NCI-H1048 (cell line): ENCODE measurements at regions not wholly inside any gene's neighbourhood (a gene's known extent, or its start where the extent isn't known, plus 50 kb on each side); places are given as distances from the start of the nearest gene placed in this dataset.

Experiments used
- DNase-seq: peaks from one replicate; lab custom pipeline; 2025; lab: John Stamatoyannopoulos, UW

DNA sequence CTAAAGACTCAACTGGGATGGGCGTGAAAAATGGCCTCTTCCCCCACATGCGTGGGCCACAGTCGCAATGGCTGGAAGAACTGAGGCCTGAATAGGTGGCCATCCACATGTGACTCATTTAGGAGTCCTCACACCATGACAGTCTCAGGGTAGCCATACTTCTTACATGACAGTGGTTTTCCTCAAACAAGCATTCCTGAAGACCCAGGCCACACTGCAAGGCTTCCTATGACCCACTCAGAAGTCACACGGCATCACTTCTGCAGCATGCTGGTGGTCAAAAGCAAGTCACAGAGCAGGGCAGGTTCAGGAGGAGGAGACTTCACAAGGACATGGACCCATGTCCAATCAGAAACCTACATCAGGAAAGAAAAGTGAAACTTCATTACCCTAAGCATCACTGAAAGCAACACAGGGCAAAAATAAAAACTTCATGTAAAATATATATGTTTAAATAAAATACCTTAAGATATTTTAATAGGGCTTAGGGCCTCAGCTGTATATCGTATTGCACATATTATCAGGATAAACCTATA, 257.1 kb downstream of the OPA1 start:
- no peak for DNase-seq

DNA sequence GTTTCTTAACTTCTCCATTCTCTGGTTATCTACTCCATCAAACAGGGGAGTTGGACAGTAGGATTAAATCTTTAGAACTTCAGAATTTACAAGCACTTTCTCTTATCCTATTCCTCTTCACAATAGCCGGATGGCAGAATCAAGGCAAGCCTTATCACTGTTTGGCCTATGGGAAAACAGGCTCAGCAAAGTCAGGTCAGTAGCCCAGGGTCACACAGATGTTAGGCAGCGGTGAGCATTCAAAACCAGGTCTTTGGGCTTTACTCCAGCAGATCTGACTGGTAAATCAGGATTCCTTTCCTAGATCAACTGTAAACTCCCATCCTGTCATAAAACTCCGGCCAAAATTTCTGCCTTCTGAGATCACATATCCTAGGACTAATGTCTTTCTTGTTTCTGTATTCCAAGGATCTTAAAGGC, 258.4 kb downstream of the OPA1 start:
- DNase-seq, result no peak

DNA sequence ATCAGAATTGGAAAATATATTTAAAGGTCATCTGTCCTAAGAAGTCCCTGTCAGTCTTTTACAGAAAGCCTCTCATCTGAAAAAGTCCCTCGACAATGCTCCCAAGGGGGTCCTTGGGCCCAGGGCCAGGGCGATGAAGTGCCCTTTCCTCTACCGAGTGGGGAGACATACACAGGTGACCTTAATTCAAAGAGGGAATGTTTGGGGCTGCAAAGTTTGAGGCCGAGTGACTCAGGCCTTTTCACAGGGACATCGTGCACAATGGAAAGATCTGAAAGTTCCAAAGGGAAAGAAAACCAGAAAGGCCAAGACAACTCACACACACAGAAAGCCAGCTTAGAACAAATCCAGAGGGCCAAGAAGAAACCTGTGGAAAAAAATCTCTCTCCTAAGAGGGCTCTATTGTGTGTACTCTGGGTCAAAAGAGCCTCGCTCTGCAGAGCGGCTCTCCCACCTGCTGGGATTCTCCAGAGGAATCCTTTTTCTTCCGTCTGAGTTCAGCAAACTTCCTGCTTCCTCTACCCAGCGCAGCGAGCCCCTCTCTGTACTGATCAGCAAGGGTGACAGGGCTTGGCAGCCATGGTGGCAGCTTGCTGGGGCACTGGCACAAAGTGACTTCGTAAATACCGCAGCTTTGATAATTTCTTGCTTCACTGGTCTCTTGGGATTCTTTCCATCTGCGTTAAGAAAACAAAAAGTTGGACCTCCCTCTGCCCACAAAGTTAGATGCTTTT, 259.1 kb downstream of the OPA1 start:
- DNase-seq, result no peak

DNA sequence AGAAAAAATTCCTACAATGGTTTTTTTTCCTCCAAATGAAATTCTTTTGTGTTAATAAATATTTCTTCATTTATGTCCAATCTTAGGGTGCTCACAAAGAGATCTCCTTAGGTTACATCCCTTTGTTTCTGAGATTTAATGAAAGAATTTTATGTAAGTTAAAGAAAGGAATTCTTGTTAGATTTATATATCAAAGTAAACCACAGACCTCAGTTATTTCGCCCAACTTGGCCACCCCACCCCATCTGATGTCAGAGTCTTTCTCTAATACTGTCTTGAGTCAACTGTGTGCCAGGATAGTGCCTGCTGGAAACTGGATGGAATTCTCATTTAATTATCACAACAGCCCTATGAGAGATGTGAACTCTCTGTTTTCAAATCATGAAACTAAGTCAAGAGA, 259.9 kb downstream of the OPA1 start:
- DNase-seq, result no peak

DNA sequence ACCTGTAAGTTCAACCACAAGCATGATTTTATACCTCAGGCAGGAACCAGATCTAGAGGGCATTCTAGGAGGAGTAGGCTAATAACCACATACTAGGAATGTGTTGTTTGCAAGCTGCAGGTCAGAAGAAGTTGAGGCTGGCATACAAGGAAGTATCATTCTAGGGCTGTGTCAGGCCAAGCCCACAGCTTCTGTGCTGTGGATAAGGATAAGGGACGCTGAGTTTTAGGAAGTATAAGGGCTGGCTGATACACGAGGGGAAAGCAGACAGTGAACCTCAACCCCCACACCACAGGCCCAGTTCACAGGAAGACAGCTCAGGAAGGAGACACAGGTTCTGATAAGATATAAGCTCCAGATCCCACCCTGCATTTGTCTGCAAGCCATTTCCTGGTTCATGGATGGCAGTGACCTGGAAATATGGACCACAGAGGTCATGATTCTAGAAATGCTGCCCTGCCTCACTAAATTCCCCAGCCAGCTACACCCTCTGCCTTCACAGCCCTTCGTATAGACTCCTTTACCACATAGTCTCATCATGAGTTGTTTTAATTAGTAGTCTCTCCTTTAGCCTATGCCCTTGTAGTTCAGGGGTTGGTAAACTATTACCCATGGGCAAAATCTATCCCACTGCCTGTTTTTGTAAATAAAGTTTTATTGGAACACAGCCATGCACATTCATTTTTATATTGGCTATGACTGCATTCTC, 260.7 kb downstream of the OPA1 start:
- no peak for DNase-seq

DNA sequence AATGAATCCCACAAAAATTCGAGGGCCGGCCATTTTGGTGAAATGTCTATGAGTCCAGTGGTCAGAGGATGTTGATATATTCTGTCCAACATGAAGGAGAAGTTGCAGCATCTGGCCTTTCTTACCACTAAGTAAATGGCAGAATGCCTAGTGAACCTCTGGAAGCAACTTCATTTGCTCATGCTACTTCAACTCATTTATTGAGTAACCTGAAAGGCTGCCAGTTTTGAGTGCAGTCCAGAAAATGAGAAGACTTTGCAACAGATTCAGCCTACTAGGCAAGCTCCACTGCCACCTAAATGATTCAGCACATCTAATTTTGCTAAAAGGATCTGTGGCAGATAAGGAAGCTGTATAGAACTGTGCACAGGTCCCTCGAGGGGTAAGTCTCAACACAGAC, 265.0 kb downstream of the OPA1 start:
- no peak for DNase-seq

DNA sequence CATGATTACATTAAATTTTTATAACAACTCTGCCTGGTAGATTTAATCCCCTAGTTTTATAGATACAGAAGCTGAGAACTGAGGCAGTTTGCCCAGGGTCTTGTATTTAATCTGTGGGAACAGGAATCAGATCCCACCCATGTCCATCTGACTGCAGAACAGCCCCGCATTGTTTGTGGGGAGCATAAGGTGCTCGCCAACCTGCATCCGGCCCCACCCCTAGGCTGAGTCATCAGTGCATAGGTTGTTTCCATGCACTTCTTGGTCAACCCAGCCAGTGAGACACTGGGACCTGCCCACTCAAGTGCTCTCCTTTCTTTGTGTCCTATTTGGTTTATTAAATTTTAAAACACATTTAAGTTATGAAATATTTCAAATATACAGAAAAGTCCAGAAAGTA, 266.2 kb downstream of the OPA1 start:
- DNase-seq, result no peak

DNA sequence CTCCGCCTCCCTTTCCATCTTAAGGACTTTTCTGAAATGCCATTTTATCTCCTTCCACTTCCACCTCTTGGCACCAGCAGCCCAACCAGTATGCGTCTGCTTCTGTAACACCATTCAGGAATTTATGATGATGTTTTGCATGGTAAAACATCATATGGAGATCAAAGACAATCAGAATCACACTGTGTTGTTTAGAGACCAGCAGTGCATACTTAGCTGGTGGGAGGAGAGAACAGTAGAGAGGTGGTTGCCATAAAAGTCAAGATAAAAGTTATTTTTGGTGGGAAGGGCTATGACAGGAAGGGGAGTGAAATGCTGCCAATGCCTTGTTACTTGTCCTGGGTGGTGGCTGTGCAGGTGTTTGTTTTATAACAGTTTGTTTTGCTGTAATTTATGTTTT, 268.0 kb downstream of the OPA1 start:
- no peak for DNase-seq

DNA sequence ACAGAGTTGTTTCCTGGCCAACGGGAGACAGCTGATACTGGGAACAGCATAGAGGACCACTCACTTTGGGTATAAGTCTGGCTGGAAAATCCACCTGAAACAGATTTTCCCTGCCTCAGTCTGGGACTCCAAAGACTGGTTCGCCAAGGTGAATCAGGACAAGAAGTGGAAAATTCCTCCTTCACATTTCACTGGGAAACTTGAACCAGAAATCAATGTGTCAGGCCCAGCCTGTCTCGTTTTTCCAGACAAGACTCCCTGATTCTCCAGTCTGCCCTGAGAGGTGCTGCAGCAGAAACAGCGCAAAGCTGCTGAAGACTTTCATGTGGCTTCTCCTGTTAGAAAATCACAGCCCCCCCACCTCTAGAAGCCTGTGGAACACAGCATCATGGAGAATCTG, 269.8 kb downstream of the OPA1 start:
- DNase-seq, result no peak

DNA sequence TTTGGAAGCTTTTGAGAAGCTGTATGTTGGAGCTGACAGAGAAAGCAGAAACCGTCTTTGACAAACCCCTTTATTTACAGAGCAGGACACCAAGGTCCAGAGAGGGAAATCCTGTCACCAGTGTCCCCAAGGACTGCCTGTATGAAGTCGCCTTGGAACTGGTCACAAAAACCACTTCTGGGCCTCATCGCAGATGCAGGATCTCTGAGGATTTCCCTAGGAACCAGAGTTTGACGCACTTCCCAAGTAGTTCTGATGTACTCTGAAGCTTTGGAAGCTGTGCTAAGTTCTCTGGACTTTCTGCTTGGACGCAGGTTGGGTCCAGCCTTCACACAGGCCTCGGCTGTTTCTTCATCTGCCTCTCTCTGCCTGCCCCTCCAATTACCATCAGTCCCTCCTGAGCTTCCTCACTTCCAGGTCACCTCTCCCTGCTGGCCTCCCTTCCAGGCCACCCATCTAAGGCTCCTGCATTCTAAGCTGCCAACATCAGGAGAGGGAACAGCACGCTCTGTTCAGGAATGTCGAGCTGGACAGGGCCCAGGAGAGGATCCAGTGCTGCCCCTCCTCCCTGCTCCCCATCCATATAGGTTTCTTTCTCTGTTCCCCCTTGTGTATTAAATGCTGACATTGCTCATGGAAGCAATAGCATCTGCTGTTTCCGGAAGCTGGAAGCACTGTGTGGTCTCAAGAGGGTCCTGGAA, 270.8 kb downstream of the OPA1 start:
- DNase-seq, result no peak

DNA sequence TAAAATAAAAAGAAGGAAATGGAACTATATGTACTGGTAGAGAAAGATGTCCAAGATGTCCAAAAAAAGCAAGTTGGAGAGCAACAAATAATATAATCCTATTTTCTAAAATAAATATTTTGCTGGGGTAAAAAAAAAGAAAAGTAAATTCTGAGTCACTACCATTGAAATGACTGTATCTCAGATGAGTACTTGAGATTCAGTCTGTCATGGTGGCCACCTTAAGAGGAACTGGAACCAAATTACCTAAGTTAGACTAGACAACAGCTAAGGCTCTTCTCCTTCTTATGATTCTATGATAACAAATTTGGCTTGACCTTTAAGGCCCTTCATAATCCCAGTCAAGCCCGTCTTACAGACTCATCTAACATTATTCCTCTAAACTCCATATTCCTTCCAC, 270.6 kb upstream of the HES1 start:
- DNase-seq, result no peak

DNA sequence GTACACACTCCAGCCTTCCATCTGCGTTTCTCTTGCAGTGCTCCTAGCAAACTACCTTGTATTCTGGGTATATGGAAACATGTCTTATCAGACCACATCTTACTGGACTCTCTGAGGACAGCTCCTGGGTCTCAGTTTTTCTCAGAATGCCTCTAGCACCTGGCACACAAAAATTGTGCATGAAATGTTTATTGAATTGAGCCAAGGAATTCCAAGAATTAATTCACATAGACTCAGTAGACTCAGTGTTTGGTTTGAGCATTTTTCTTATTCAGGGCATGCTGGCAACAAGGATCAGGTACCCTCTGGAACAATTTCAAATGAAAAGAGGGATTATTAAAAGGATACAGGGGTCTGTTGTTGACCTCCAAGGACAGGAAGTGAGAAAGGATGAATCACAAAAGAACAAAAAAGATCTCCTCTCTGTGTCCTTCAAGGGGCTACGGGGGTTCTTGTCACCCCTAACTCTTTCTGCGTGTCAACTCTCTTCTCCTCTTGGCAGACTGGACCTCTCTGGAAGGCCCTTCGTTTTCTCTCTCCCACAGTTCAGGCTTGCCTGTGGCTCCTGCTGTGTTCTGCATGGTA, 270.0 kb upstream of the HES1 start:
- no peak for DNase-seq

DNA sequence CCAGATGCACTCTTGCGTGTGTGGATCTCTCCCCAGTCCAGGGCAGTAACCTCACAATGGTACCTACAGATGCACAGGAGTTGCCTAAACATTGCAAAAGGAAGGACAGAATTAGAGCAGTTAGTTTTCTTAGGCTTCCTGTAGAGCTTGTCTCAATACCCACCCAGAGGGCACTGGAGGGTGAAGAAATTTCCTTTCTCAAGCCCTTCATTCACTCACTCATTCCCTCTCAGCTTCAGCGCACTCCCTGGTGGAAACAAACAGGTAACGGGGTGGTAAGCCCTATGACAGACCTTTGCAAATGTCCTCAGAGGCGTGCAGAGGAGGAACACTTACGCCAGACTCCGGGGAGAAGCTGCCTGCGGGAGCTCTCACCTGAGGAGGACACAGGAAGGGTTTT, 267.4 kb upstream of the HES1 start:
- DNase-seq, result no peak

DNA sequence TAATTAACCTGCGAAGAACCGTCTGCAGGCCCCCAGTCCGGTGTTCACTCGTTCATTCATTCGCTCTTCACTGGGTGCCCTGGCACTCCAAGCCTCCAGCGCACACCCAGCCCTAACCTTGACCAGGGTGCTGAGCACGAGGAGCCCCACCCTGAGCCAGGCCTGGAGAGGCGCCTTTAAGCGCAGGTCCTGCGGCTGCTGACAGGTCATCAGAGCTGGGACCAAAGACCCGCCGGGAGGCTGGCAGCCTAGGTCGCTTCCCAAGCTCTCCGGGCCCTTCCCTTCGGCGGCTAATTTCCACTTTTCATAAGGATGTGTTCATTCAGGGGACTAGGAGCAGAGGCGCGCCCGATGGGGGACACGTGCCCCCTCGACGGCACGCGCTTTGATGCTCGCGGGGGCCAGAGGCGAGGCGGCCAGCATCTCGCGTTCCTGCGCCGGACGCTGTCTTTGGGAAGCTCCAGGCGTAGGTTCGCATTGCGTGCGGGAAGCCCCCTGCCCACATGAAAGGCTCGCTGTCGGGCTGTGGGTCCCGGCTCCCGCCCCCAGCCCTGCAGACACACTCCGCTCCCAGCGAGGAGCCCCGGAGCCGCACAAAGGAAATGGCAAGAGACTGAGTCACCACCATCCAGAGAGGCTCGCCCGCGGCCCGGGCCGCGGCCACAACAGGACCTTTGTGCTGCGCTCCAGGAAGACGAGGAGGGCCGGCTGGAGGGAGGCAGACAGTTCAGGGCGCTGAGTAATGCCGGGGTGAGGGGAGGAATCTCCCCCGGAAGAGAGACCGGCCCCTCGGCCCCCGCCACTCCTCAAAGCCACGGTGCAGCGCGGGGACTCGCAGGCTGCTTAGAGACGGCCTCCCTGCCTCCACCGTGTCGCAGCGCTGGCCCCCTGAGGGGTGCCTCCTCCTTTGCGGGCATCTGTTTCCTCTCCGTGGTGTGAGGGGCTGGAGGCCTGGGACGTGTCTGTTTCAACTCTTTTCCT, 266.4 kb upstream of the HES1 start:
- no peak for DNase-seq

DNA sequence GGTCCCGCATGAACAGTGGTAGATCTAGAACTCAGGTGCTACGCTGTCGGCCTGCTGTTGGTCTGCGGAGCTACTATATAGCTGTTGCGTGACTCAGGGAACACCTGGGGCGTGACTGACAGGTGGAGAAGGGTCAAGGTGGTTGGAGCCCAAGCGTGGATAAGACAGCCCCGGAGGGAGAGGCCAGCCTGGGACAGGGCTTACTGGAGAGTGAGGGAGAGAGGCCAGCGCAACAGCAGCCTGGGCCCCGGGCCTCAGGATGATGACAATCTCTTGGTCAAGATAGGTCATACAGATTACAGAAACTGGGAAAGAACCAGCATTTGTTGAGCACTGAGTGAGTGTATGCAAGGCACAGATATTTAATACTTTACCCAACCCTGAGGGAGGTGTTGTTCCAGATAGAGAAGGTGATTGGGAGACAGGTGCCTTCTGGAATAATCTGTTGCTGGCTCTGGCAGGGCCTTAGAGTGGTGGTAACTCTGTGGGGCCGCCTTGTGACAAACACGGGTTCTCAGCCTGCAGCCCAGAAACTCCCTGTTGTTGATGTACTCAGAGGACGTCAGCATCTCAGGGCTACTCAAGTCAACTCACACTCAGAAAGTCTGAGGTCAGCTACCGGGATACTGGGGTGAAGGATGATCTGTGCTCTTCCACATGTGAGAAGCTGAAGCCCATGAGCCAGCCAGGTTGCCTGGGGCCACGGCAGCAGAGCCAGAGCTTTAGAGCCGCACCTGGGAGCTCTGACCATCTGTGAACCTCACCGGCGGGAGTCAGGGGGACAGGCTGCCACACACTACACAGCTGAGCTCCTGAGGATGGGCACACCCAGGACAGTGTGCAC, 265.4 kb upstream of the HES1 start:
- DNase-seq, result no peak

DNA sequence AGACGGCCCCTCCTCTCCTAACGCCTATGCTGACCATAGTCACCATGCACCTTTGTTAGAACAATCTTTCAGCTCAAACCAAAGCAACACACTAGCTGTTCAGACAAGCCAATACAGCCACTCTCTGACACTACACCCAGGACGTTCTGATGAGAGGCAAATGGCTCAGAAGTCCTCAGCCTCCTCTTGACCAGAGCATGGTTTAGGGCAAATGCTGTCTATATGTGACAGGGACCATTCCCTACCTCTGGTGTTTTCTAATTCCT, 264.8 kb upstream of the HES1 start:
- DNase-seq, result no peak

DNA sequence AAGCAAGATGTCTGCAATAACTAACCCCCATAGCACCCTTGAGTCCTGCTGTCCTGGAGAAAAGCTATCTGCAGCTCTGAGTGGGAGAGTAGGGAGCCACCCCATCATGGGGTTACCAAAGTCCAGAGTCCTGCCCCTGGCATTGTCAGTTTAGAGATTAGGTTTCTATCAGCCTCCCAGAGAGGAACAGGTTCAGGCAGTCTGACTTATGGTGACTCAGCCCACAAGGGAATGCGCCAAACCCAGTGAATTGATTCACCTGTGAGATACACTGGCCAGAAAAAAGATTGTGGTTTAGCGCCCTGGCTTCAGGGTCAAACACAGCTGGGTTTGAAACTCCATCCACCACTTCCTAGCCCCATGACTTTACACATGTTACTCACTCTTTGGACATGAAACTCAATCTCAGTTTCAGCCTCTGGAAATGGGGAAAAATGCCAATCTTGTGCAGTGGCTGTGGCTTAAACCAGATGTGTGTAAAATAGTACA, 263.6 kb upstream of the HES1 start:
- no peak for DNase-seq

DNA sequence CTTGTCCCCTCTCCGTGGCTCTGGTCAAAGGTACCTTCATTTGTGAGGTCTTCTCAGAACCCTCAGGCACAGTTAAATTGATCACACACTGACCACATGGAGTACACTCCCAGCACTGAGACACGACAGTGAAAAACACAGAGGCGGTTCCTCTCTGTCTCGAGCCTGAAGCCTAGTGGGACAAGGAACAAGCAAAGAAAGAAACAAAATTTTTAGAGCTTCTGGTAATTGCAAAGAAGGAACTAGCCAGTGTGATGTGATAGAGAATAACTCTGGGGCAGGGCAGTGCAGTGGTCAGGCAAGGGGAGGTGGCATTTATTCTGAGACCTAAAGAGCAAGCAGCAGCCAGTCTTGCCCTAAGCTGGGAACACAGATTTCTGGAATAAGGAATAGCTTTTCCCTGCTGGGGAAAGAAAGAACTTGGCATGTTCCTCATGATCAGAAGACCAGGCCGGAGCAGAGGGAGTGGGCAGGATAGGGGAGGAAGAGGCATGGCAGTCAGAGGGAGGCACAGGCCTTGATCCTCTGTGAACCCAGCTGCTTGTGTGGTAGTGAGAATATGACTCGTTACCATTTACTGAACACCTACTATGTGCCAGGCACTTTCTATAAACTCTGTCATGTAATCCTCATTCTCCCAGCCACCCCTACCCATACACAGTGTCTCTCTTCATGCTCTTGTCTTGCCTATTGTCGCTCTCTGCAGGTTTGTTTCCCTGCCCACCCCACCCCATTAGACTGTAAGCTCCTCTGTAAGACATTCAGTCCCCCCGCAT, 262.3 kb upstream of the HES1 start:
- no peak for DNase-seq

DNA sequence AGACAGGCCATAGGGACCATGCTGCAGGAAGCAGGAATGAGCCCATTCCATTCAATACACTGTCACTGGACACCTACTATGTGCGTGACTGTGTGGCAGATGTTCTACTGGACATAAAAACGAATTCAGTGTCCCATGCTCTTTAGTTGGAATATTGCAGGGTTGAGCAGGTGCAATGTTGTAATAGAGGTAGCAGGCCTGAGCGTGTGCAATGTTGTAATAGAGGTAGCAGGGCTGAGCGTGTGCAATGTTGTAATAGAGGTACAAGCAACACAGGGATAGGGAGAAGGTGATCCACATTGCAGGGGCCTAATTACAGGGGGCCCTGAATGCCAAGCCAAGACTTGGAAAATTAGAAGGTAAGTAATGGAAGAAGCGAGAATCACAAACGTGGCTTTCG, 261.4 kb upstream of the HES1 start:
- DNase-seq, result no peak
